Fibroblast of villous mesenchyme (primary cell): ENCODE measurements at regions not wholly inside any gene's neighbourhood (a gene's known extent, or its start where the extent isn't known, plus 50 kb on each side); places are given as distances from the start of the nearest gene placed in this dataset.
A peak's percentile ranks its signal among the peaks of the same experiment; 100 is the strongest.

Source experiments
- DNase-seq: peaks from one replicate; pipeline ENCODE4 v3.0.0-alpha.2; 2010; ENCODE audit warnings: low read depth
- H3K4me3 ChIP-seq: 2 replicates; pipeline ENCODE4 v1.5.1; 2011; ENCODE audit warnings: low read depth, mild to moderate bottlenecking, low read length
- TF ChIP-seq, protein P1 (sequence below): IDR thresholded peaks from 2 replicates; pipeline ENCODE4 v1.5.1; 2012; ENCODE audit warnings: low read depth, mild to moderate bottlenecking, low read length; ENCODE audit not compliant: insufficient read depth

GRCh38 chr13:103354171-103354570 is 288.0 kb upstream of the SLC10A2 start:
- no peak for DNase-seq
- TF ChIP-seq, protein P1, sequence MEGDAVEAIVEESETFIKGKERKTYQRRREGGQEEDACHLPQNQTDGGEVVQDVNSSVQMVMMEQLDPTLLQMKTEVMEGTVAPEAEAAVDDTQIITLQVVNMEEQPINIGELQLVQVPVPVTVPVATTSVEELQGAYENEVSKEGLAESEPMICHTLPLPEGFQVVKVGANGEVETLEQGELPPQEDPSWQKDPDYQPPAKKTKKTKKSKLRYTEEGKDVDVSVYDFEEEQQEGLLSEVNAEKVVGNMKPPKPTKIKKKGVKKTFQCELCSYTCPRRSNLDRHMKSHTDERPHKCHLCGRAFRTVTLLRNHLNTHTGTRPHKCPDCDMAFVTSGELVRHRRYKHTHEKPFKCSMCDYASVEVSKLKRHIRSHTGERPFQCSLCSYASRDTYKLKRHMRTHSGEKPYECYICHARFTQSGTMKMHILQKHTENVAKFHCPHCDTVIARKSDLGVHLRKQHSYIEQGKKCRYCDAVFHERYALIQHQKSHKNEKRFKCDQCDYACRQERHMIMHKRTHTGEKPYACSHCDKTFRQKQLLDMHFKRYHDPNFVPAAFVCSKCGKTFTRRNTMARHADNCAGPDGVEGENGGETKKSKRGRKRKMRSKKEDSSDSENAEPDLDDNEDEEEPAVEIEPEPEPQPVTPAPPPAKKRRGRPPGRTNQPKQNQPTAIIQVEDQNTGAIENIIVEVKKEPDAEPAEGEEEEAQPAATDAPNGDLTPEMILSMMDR, result no peak
- H3K4me3 ChIP-seq, result no peak overlapping the region

GRCh38 chr13:103351035-103351828 is 285.0 kb upstream of the SLC10A2 start:
- TF ChIP-seq, protein P1, result no peak
- H3K4me3 ChIP-seq, result no peak overlapping the region
- peak; percentile 0 for DNase-seq

DNA sequence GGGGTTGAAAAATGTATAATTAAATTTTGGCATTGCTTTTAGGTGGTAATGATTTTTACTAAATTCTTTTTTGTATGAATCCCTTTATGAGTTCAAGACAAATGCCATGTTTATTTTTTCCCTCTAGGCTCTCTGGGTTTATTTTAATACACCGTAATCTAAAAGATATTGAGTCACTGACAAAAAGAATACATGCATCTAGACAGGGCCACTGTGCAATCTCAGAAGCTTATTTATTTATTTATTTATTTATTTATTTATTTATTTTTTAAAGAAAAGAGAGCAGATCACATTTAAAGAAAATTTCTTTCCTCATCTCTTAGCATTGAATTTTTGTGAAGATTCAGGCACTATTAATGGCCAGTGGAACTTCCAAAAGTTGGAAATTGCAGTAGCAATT is 283.9 kb upstream of the SLC10A2 start:
- no peak for DNase-seq
- H3K4me3 ChIP-seq, result no peak overlapping the region
- TF ChIP-seq, protein P1, result no peak

DNA sequence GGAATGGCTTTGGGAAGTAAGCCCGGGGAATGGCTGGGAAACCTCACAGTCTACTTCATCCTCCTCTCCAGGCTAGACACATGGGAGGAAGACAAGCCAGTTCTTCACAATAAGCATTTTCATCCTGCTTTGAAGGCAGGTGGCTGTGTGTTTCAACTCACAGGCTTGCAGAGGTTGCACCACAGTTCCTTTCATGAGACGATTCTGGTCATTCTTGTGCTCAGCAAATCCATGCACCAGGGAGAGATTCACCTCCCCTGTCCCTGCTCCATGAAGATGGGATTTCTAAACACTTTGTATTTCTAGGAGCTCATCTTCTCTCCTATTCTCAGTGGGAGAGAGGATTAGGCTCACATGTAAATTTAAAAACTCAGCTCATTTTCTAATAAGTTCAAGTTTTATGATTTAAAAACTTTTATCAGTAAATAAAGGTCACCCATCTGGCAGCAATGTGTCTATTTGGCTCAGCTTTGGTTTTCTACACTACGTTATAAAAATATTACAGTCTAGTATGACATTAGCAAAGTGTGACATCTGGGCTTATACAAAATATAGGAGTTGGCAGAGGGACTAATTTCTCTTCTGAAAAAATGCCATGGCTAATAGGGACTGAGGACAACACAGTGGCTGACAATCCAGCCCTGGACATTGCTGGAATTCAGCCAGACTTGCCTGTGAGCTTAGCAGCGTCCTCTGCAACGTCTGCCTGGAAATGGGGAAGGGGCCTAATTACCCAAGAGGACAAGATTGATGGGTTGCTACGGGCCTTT is 283.2 kb upstream of the SLC10A2 start:
- TF ChIP-seq, protein P1, result no peak
- no peak for DNase-seq
- H3K4me3 ChIP-seq, result no peak overlapping the region

DNA sequence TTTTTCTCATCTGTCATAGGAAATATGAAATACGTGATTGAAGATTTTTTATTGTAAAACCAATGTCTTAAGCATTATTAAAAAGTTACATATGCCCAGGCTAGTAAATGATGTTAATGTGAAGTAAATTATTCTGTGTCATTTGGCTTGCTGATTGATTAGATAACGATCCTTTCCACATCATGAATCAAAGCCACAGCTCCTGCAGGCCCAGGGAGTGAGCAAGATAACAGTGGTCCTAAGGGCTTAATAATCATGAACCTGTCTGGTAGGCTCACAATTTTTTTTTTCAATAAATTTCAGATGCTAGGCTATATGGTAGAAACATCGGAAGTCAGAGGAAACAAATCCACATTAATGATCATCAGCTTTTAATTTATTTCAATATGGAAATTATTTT is 269.0 kb upstream of the SLC10A2 start:
- no peak for DNase-seq
- H3K4me3 ChIP-seq, result no peak overlapping the region
- TF ChIP-seq, protein P1, result no peak

GRCh38 chr13:103331924-103332323 is 265.7 kb upstream of the SLC10A2 start:
- TF ChIP-seq, protein P1, result no peak
- no peak for DNase-seq
- no peak overlapping the region for H3K4me3 ChIP-seq
